NAMALWA (cell line): ENCODE measurements at regions not wholly inside any gene's neighbourhood (a gene's known extent, or its start where the extent isn't known, plus 50 kb on each side); places are given as distances from the start of the nearest gene placed in this dataset.

Experiments used
- DNase-seq: peaks from one replicate; pipeline ENCODE4 v3.0.0-alpha.2; 2015; ENCODE audit warnings: low spot score

DNA sequence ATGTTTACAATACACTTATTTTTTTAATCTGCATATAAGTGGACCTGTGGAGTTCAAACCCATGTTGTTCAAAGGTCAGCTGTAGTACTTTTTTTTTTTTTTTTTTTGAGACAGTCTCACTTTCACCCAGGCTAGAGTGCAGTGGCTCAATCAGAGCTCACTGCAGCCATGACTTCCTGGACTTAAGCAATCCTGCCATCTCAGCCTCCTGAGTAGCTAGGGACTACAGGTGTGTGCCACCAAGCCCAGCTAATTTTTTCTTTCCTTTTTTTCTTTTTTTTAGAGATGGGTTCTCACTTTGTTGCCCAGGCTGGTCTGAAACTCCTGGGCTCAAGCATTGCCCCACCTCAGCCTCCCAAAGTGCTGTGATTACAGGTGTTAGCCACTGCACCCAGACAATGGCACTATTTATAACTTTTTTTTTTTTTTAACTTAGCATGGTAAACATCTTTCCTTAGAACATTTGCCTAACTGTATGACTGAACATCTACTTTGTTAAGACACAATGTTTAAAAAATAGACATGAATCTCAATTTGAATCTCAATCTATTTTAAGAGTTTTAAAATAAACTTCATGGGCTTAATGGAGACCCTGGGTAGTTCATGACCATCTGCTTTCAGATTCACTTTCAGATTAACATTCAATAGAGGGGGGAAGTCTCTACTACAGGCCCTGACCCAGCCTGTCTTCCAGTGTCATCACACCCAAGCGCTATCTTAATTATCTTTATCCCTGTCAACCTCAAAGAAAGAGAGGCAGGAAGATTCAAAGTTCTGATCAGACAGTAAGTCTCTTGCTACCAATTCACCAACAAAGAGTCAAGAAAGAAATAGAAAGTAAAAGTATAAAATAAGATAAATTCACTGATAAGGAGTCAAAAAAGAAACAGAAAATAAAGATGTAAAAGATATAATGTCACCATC lies 97.7 kb upstream of the DOCK9 start:
- DNase-seq, result no peak

GRCh38 chr13:99078017-99078771 lies 100.3 kb upstream of the DOCK9 start:
- DNase-seq, result no peak

GRCh38 chr13:99080131-99080530 lies 102.3 kb upstream of the DOCK9 start:
- DNase-seq, result no peak

GRCh38 chr13:99083981-99084380 lies 106.1 kb upstream of the DOCK9 start:
- peak; percentile 31 for DNase-seq

GRCh38 chr13:99085139-99085807 lies 107.4 kb upstream of the DOCK9 start:
- peak; percentile 43 for DNase-seq

GRCh38 chr13:99085808-99086266 lies 108.0 kb upstream of the DOCK9 start:
- DNase-seq, result no peak

DNA sequence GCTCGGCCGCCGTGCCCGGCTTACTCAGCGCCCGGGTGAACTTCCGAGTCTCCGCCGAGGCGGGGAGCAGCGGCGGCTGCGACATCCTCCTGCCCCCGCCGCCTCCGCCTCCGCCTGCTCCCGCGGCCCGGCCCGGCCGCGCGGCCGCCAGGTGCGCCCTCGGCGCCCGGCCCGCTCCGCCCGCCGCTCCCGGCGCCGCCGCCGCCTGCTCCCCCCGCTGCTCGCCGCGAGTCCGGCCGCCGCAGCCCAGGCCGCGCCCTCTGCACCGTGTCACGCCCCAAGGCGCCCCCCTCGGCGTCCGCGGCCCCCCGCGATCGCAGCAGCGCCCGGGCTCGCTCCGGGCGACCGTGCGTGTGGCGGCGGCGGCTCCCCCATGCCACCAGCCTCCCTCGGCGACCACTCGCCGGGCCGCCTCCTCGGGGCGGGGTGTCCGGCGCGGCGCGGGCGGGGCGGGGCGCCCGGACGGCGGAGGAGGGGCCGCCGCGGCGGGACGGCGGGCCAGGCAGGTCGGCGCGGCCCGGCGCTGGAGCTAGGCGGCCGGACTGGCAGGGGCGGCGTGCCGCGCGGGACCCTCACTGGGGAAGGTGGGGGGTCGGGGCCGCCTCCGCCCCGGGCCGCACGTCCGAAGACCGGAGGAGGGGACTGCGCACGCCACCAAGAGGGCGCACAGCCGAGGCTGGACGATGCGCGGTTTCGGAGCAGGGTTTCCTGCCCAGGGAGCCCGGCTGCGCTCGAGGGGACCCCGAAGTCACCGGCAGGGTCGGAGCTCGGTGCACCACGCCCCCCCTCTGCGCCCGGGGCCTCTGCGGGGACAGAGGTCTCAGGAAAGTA lies 108.6 kb upstream of the DOCK9 start:
- peak; percentile 81 for DNase-seq

DNA sequence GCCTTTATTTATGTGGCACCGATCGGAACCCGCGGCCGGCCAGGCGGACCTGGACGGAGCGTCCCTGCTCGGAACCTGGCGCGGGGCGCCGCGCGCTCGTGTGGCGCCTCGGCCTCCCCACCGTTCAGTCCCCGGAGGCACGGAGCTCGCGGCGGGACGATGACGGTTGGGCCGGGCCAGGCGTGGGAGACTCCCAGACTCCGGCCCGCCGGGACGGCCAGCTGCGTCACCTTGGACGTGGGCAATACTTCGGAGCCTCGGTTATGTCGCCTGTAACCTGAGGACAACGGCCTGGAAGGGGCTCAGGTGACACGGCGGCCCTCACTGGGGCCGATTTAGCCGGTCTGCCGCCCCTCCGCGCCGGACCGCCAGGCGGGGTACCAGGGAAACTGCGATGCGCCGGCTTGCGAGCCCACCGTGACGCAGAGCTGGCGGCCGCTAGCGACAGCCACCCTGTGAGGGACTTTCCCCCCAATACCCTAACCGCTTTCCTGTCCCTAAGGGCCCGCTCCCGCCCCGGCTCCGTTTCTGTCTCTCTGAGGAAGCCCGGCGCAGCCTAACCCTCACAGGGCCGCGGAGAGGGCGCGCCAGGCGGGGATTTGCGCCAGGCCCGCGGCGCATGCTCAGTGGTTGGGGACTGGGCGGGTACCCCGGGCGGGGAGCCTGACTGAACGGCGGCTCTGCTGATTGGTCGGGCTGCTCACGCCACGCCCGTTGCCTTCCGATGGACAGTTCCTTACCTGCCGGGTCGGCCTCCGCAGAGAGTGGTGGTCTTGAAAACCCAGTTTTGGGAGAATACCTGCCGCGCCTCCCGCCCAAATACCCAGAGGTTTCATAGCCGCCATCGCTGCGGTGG lies 109.5 kb upstream of the DOCK9 start:
- peak; percentile 96 for DNase-seq

- peak; percentile 54 for DNase-seq
Observed at GRCh38 chr13:99087954-99088491, 110.2 kb upstream of the DOCK9 start.

DNA sequence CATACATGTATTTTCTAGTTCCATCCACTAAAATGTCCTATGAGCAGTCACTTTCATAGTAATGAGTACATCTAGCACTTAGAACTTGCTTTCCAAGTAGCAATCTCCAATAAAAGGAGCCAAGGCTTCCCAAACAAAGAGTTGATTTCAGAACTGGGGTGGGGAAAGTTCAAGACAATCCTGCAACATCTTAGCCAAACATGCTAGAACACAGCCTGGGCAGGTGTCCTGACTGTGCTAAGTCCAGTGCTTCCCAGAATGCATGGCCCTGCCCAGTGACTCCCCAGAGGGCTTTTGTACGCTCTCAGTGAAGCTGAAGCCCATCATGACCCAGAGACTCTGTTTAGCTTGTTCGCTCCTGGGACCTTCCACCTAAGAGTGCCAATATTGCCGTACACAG lies 106.7 kb upstream of the UBAC2 start:
- no peak for DNase-seq

GRCh38 chr13:99101831-99102230 lies 98.8 kb upstream of the UBAC2 start:
- peak; percentile 55 for DNase-seq

- DNase-seq, result no peak
Observed at GRCh38 chr13:99103536-99103935, 97.1 kb upstream of the UBAC2 start.

DNA sequence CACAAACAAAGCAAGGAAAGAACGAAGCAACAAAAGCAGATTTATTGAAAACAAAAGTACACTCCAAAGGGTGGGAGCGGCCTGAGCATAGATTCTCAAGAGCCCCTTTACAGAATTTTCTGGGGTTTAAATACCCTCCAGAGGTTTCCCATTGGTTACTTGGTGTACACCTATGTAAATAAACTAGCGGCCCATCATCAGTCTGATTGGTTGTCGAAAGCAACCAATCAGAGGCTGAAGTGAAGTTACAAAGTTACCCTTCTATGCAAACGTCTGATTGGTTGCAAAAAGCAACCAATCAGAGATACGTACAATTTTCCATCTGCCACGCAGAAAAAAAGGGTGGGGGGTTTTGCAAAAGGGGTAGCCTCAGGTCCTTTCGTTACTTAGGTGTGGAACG lies 96.3 kb upstream of the UBAC2 start:
- no peak for DNase-seq

GRCh38 chr13:99105160-99105559 lies 95.5 kb upstream of the UBAC2 start:
- no peak for DNase-seq

DNA sequence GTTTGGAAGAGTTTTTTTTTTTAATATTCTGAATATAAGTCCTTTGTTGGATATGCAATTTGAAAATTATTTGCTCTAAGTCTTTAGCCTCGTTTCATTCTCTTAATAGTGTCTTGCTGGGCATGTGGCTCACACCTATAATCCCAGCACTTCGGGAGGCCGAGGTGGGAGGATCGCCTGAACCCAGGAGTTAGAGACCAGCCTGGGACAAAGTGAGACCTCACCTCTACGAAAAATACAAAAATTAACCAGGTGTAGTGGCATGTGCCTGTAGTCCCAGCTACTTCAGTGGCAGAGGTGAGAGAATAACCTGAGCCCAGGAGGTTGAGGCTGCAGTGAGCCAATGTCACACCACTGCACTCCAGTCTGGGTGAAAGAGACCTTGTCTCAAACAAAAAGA lies 87.3 kb upstream of the UBAC2 start:
- no peak for DNase-seq

DNA sequence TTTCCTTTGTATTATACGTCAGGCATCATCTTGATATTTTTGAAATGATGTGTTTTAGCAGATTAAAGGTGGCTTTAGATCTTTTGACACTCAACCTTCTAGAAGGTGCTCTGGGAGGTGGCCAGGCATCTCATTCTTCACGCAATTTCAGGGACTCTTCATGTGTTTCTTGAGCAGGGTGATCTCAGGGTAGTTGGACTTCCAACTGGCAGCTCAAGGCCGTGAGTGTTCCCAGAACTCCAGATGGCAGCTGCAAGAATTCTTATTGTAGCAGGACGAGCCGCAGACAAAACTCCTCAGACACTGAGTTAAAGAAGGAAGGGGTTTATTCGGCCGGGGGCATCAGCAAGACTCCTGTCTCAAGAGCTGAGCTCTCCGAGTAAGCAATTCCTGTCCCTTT lies 82.5 kb upstream of the UBAC2 start:
- no peak for DNase-seq

DNA sequence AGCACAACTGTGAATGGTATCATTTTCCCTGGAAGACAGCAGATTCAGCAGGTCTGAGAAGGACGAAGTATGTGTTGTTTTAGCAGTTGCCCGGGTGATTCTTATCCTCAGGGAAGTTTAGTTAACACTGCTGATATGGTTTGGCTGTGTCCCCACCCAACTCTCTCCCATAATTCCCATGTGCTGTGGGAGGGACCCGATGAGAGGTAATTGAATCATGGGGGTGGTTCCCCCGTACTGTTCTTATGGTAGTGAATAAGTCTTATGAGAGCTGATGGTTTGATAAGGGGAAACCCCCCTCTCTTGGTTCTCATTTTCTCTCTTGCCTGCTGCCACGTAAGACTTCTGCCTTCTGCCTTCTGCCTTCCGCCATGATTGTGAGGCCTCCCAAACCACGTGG lies 81.0 kb upstream of the UBAC2 start:
- no peak for DNase-seq

DNA sequence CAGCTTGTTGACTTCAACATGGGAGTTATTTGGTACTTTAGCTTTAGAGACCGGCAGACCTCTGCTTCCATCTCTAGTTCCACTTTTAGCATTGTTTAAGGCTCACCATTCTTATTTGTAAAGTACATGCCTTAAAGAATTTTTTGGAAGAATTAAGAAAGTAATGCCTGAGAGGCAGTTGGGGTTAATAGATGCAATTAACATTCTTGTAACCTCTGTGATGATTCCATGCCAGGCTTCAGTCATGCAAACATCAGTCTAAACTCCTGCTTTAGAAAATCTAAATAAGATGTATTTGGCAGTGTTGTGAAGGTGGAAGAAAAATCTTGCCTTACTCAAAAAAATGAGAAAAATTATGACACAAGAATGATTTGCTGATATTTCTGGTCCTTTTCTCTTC lies 79.9 kb upstream of the UBAC2 start:
- no peak for DNase-seq

DNA sequence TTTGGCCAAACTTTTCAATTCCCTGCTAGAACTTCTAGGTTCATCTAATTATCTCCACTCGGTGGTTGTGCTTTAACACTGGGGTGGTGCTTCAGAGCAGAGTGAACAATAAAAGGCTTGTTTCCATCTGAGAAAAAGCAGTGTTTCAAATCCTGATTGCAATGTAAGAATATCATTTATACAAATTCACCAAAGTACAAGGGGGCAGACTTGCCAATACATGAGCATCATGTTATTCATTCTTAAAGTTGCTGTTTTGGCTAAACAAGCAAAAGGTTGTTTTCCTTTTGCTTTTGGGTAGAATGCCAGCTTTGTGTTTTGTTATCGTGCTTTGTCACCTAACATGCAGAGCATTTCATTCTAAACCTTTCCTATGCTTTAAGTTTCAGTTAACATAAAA lies 78.5 kb upstream of the UBAC2 start:
- DNase-seq, result no peak
